ENCODE measurements at regions not wholly inside any gene's neighbourhood (a gene's known extent, or its start where the extent isn't known, plus 50 kb on each side); places are given as distances from the start of the nearest gene placed in this dataset.

DNA sequence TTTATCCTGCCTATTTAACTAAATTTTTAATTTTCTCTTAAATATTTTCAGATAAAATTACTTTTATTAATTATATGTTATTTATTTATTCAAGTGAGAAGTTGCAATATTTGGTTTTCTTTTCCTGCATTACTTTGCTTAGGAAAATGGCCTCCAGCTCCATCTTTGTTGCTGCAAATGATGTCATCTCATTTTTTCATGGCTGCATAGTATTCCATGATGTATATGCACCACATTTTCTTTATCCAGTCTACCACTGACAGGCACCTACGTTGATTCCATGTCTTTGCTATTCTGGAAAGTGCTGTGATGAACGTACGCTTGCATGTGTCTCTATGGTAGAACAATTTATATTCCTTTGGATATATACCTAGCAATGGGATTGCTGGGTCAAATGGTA lies 186.9 kb upstream of the LYPLAL1 start:
- Histone ChIP-seq H3K4me1 (no peaks in the 10 kb centered on the region), H3K27me3 (no peaks in the 10 kb centered on the region), H3K27ac (no peak overlapping the region), H3K4me3 (no peak overlapping the region), H3K9me3 (no peaks in the 10 kb centered on the region), H3K36me3 (no peaks in the 10 kb centered on the region)
- no peak for DNase-seq
- FAIRE-seq: no peak
- 86 to 92% methylated on average over 3 of the region's 3 CpGs for WGBS, 2 donors
- no peak for ATAC-seq
- intact Hi-C loops (cut with DNase I): no loop called here
- TF ChIP-seq CTCF (IDR thresholded peaks at IDR 0.05): no peak

- Histone ChIP-seq H3K27me3 (no peaks in the 10 kb centered on the region), H3K4me1 (no peaks in the 10 kb centered on the region), H3K9me3 (no peaks in the 10 kb centered on the region), H3K4me3 (no peak overlapping the region), H3K36me3 (no peaks in the 10 kb centered on the region), H3K27ac (no peak overlapping the region)
- DNase-seq (peak in 1 of 6 donors; percentile 32), ATAC-seq (no peak), FAIRE-seq (no peak)
- no peak for TF ChIP-seq CTCF (IDR thresholded peaks at IDR 0.05)
- intact Hi-C loops (cut with DNase I): no loop called here
- WGBS, 2 donors: 91 to 100% methylated on average over 1 of the region's 1 CpG
Observed at GRCh38 chr1:218990019-218990418, 183.7 kb upstream of the LYPLAL1 start.

- H3K4me3 ChIP-seq: no peak overlapping the region
- ATAC-seq (no peak), FAIRE-seq (no peak), DNase-seq (no peak)
- TF ChIP-seq CTCF (IDR thresholded peaks at IDR 0.05): no peak
- H3K9me3 ChIP-seq: no peaks in the 10 kb centered on the region
- intact Hi-C loops (cut with DNase I): no loop called here
- 86 to 87% methylated on average over 1 of the region's 1 CpG for WGBS, 2 donors
- no peaks in the 10 kb centered on the region for H3K27me3 ChIP-seq
- H3K36me3 ChIP-seq: no peaks in the 10 kb centered on the region
- no peak overlapping the region for H3K27ac ChIP-seq
- H3K4me1 ChIP-seq: no peaks in the 10 kb centered on the region
Observed at GRCh38 chr1:218991089-218991488, 182.6 kb upstream of the LYPLAL1 start.

DNA sequence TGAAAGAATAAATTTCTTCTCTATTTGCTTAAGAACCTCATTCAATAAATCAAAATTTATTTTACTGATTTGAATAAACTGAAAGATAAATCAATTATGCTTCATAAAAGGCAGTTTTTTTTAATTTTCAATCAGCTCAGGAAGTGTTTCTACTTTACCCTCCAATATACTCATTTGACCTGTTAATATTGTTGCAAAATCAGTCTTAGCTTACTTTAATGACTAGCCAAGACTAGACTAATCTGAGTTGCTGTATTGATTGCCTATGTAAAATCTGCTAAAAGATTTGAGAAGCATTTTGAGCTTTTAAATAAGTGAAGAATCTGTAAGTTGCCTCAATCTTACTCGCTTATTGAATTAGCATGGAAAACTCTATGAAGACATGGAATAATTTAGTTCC lies 179.1 kb upstream of the LYPLAL1 start:
- Histone ChIP-seq H3K27me3 (no peaks in the 10 kb centered on the region), H3K36me3 (no peaks in the 10 kb centered on the region), H3K9me3 (no peaks in the 10 kb centered on the region), H3K27ac (no peak overlapping the region), H3K4me1 (no peaks in the 10 kb centered on the region), H3K4me3 (no peak overlapping the region)
- TF ChIP-seq CTCF (IDR thresholded peaks at IDR 0.05): no peak
- intact Hi-C loops (cut with DNase I): no loop called here
- ATAC-seq (no peak), DNase-seq (no peak), FAIRE-seq (no peak)
- 94 to 95% methylated on average over 1 of the region's 1 CpG for whole genome bisulfite sequencing, 2 donors

GRCh38 chr1:218995091-218995665 lies 178.5 kb upstream of the LYPLAL1 start:
- ATAC-seq: no peak

More at GRCh38 chr1:218995091-218995665, 178.5 kb upstream of the LYPLAL1 start:
- DNase-seq (no peak), FAIRE-seq (no peak)
- no peak for TF ChIP-seq CTCF (IDR thresholded peaks at IDR 0.05)
- Histone ChIP-seq H3K9me3 (no peaks in the 10 kb centered on the region), H3K4me3 (no peak overlapping the region), H3K36me3 (no peaks in the 10 kb centered on the region), H3K27ac (no peak overlapping the region), H3K4me1 (no peaks in the 10 kb centered on the region), H3K27me3 (no peaks in the 10 kb centered on the region)
- intact Hi-C loops (cut with DNase I): no loop called here
- 88 to 90% methylated on average over 3 of the region's 3 CpGs for WGBS, 2 donors

Measured in pancreas (tissue), 10 donors.